H1 (cell line): ENCODE measurements at regions not wholly inside any gene's neighbourhood (a gene's known extent, or its start where the extent isn't known, plus 50 kb on each side); places are given as distances from the start of the nearest gene placed in this dataset.

Experiments
- CTCF ChIA-PET: fragments of 300-600 bp; sonication (Branson Sonifier 250); formaldehyde crosslinking; loops from one replicate; lab custom pipeline; 2021; ENCODE audit not compliant: partially characterized antibody; lab: Charles Lee
- POLR2A ChIA-PET: fragments of 300-600 bp; sonication (Branson Sonifier 250); formaldehyde crosslinking; loops from one replicate; lab custom pipeline; 2021; ENCODE audit warnings: inconsistent platforms; ENCODE audit not compliant: partially characterized antibody; lab: Charles Lee
- DNase-seq, 2 experiments: peaks; one replicate each; pipeline versions ENCODE4 v3.0.0 to v3.0.0-alpha.2; 2010 to 2022; ENCODE audit warnings: low spot score in 2 of 2, low read depth in 1 of 2, mixed read lengths in 1 of 2
- FAIRE-seq: peaks from 2 replicates; lab custom pipeline; 2011; peaks lifted over from hg19 to GRCh38; lab: Jason Lieb, UNC
- H2AFZ ChIP-seq: 2 replicates; pipeline ENCODE4 v1.8.1; 2012; ENCODE audit warnings: low read length, inconsistent platforms
- H2AK5ac ChIP-seq: 2 replicates; pipeline ENCODE4 v1.6.1; 2013; ENCODE audit warnings: low read depth, low read length
- H2BK120ac ChIP-seq: replicated peaks from 2 replicates; pipeline ENCODE3; 2013; ENCODE audit warnings: low read depth, low read length, inconsistent platforms
- H2BK12ac ChIP-seq: 2 replicates; pipeline ENCODE4 v1.6.1; 2013; ENCODE audit warnings: low read depth, low read length
- H2BK15ac ChIP-seq: 2 replicates; pipeline ENCODE4 v1.6.1; 2013; ENCODE audit warnings: low read length
- H2BK20ac ChIP-seq: 2 replicates; pipeline ENCODE4 v1.6.1; 2013; ENCODE audit warnings: low read length
- H2BK5ac ChIP-seq: 2 replicates; pipeline ENCODE4 v1.6.1; 2013; ENCODE audit warnings: low read depth, low read length
- H3K14ac ChIP-seq: 2 replicates; pipeline ENCODE4 v1.6.1; 2013; ENCODE audit warnings: inconsistent platforms; ENCODE audit not compliant: insufficient read length
- H3K18ac ChIP-seq: 2 replicates; pipeline ENCODE4 v1.6.1; 2013; ENCODE audit warnings: low read length; ENCODE audit errors: extremely low read depth
- H3K23ac ChIP-seq: 2 replicates; pipeline ENCODE4 v1.6.1; 2013; ENCODE audit warnings: inconsistent platforms; ENCODE audit not compliant: insufficient read length
- H3K23me2 ChIP-seq: 2 replicates; pipeline ENCODE4 v1.6.1; 2013; ENCODE audit warnings: low read depth, low read length
- H3K27ac ChIP-seq: 2 replicates; pipeline ENCODE4 v1.6.1; 2011; ENCODE audit warnings: low read depth, low read length, inconsistent platforms
- H3K27me3 ChIP-seq, 4 experiments: replicated peaks in 1 of 4; 1 replicate in 1 of 4; 2 replicates in 3 of 4; pipeline versions ENCODE4 v1.6.1 to v1.8.1; 2011 to 2013; ENCODE audit warnings: low read length in 3 of 4, mild to moderate bottlenecking in 3 of 4, inconsistent platforms in 2 of 4, mixed read lengths in 2 of 4, moderate library complexity in 1 of 4; ENCODE audit not compliant: control insufficient read depth in 3 of 4, insufficient read depth in 3 of 4; ENCODE audit errors: extremely low read depth in 1 of 4
- H3K36me3 ChIP-seq, 4 experiments: 2 replicates each; pipeline versions ENCODE4 v1.6.1 to v1.8.1; 2011 to 2013; ENCODE audit warnings: mild to moderate bottlenecking in 4 of 4, low read length in 3 of 4, moderate library complexity in 2 of 4, control low read depth in 1 of 4, inconsistent platforms in 1 of 4; ENCODE audit not compliant: insufficient read depth in 4 of 4, control insufficient read depth in 2 of 4
- H3K4ac ChIP-seq: replicated peaks from 2 replicates; pipeline ENCODE3; 2013; ENCODE audit warnings: low read length, low read depth, mixed read lengths, inconsistent platforms; ENCODE audit not compliant: insufficient read length
- H3K4me1 ChIP-seq, 4 experiments: replicated peaks in 1 of 4; 1 replicate in 1 of 4; 2 replicates in 3 of 4; pipeline versions ENCODE4 v1.6.1 to v1.8.1; 2011 to 2013; ENCODE audit warnings: low read length in 3 of 4, inconsistent platforms in 2 of 4, mixed read lengths in 1 of 4; ENCODE audit not compliant: insufficient read depth in 4 of 4, control insufficient read depth in 3 of 4
- H3K4me2 ChIP-seq, 2 experiments: 2 replicates each; pipeline versions ENCODE4 v1.6.1 to v1.8.1; 2011 to 2013; ENCODE audit warnings: low read depth in 2 of 2, low read length in 2 of 2, control low read depth in 1 of 2, inconsistent platforms in 1 of 2, mild to moderate bottlenecking in 1 of 2; ENCODE audit not compliant: insufficient read depth in 1 of 2
- H3K4me3 ChIP-seq, 4 experiments: fragments of 200-600, 300-600 bp in 1 of 4; sonication (generic), shearing (Covaris generic), sonication (Bioruptor Twin) in 1 of 4; 2 replicates each; pipeline versions ENCODE4 v1.5.1 to v1.8.1; 2011 to 2016; ENCODE audit warnings: low read length in 4 of 4, low read depth in 3 of 4, control low read depth in 2 of 4, inconsistent platforms in 2 of 4, mild to moderate bottlenecking in 2 of 4, mixed read lengths in 1 of 4, moderate library complexity in 1 of 4; ENCODE audit not compliant: insufficient read depth in 2 of 4; ENCODE audit errors: extremely low read depth in 1 of 4
- H3K56ac ChIP-seq: replicated peaks from 2 replicates; pipeline ENCODE3; 2013; ENCODE audit warnings: low read depth, mild to moderate bottlenecking, mixed read lengths, low read length, inconsistent platforms; ENCODE audit not compliant: insufficient read length
- H3K79me1 ChIP-seq: 2 replicates; pipeline ENCODE4 v1.6.1; 2013; ENCODE audit warnings: low read depth, low read length, control low read depth
- H3K79me2 ChIP-seq, 2 experiments: 2 replicates each; pipeline versions ENCODE4 v1.6.1 to v1.8.1; 2012 to 2013; ENCODE audit warnings: low read length in 2 of 2, mild to moderate bottlenecking in 2 of 2, inconsistent platforms in 1 of 2; ENCODE audit not compliant: insufficient read depth in 2 of 2, control insufficient read depth in 1 of 2
- H3K9ac ChIP-seq, 4 experiments: replicated peaks in 1 of 4; 1 replicate in 1 of 4; 2 replicates in 3 of 4; pipeline versions ENCODE4 v1.6.1 to v1.8.1; 2011 to 2013; ENCODE audit warnings: low read depth in 3 of 4, low read length in 3 of 4, control low read depth in 2 of 4, mild to moderate bottlenecking in 2 of 4, moderate library complexity in 2 of 4, inconsistent platforms in 1 of 4; ENCODE audit errors: extremely low read depth in 1 of 4
- H3K9me3 ChIP-seq, 2 experiments: 2 replicates each; pipeline versions ENCODE4 v1.6.1 to v1.8.1; 2012 to 2013; ENCODE audit warnings: mild to moderate bottlenecking in 2 of 2, moderate library complexity in 2 of 2, control low read depth in 1 of 2, inconsistent platforms in 1 of 2, low read depth in 1 of 2, low read length in 1 of 2, mixed read lengths in 1 of 2; ENCODE audit not compliant: insufficient read depth in 2 of 2
- H4K20me1 ChIP-seq, 2 experiments: replicated peaks in 1 of 2; 2 replicates each; pipeline versions ENCODE3 to v1.8.1; 2011 to 2013; ENCODE audit warnings: inconsistent platforms in 2 of 2, low read length in 2 of 2, mild to moderate bottlenecking in 1 of 2; ENCODE audit not compliant: insufficient read depth in 2 of 2, control insufficient read depth in 1 of 2
- H4K5ac ChIP-seq: 2 replicates; pipeline ENCODE4 v1.6.1; 2013; ENCODE audit warnings: low read length, low read depth, mixed read lengths, inconsistent platforms; ENCODE audit not compliant: insufficient read length
- H4K8ac ChIP-seq: 2 replicates; pipeline ENCODE4 v1.8.0; 2013; ENCODE audit warnings: mild to moderate bottlenecking, moderate library complexity, low read length, inconsistent platforms; ENCODE audit not compliant: insufficient read depth; ENCODE audit errors: extremely low read depth
- H4K91ac ChIP-seq: replicated peaks from 2 replicates; pipeline ENCODE3; 2013; ENCODE audit warnings: low read length, mixed read lengths, inconsistent platforms; ENCODE audit not compliant: insufficient read length
- BACH1 ChIP-seq: IDR thresholded peaks from 2 replicates; pipeline ENCODE4 v1.6.1; 2012; ENCODE audit warnings: low read length, improper control_type of control experiment
- HDAC6 ChIP-seq: IDR thresholded peaks from one replicate; pipeline ENCODE4 v1.7.1; 2012; ENCODE audit warnings: low read depth, mild to moderate bottlenecking, inconsistent platforms, low read length, moderate library complexity
- JUN ChIP-seq: IDR thresholded peaks from 2 replicates; pipeline ENCODE4 v1.6.1; 2011; ENCODE audit warnings: low read depth, mild to moderate bottlenecking, improper control_type of control experiment, low read length
- KDM1A ChIP-seq: fragments of 200-600, 300-600 bp; sonication (generic); IDR thresholded peaks from 2 replicates; pipeline ENCODE4 v1.7.1; 2016; ENCODE audit warnings: mild to moderate bottlenecking, low read length, borderline replicate concordance
- MAFK ChIP-seq: IDR thresholded peaks from 2 replicates; pipeline ENCODE4 v1.6.1; 2012; ENCODE audit warnings: low read depth, mild to moderate bottlenecking, improper control_type of control experiment, low read length
- SIRT6 ChIP-seq: IDR thresholded peaks from one replicate; pipeline ENCODE4 v1.7.1; 2012; ENCODE audit warnings: low read length, inconsistent platforms
- TEAD4 ChIP-seq: IDR thresholded peaks from 2 replicates; pipeline ENCODE4 v1.6.1; 2012; ENCODE audit warnings: low read depth, low read length, inconsistent platforms, mixed read lengths

GRCh38 chr13:80441968-80442367 is 101.0 kb upstream of the SPRY2 start:
- no peak overlapping the region for H3K14ac ChIP-seq
- no peak overlapping the region for H2BK15ac ChIP-seq
- no peak overlapping the region for H4K91ac ChIP-seq
- no peak overlapping the region for H3K27ac ChIP-seq
- H3K9me3 ChIP-seq = no peaks in the 10 kb centered on the region
- CTCF ChIA-PET = no interaction called here
- H4K8ac ChIP-seq = no peak overlapping the region
- H4K5ac ChIP-seq = no peak overlapping the region
- H2AFZ ChIP-seq = no peak overlapping the region
- no peak overlapping the region for H2BK12ac ChIP-seq
- TF ChIP-seq MAFK (no peak), BACH1 (no peak), HDAC6 (no peak), JUN (no peak), SIRT6 (no peak), KDM1A (no peak), TEAD4 (no peak)
- TF ChIP-seq, all 59 proteins: peak for 0
- Histone ChIP-seq H3K4me1 (peaks cover 0 to 3% (median 0%) of the 10 kb centered on the region in 4 experiments; a peak in 1 of 7 replicates), H3K79me1 (no peaks in the 10 kb centered on the region), H3K23ac (no peak overlapping the region), H3K23me2 (peaks cover 2% of the 10 kb centered on the region; the same call in 1 of the 2 replicates), H2BK120ac (no peak overlapping the region), H3K18ac (no peak overlapping the region), H3K79me2 (no peaks in the 10 kb centered on the region), H3K4me2 (no peak overlapping the region), H2BK20ac (no peak overlapping the region), H2BK5ac (no peak overlapping the region), H3K4ac (no peak overlapping the region), H2AK5ac (no peak overlapping the region), H3K56ac (no peak overlapping the region), H3K36me3 (no peaks in the 10 kb centered on the region), H3K4me3 (no peak overlapping the region), H3K9ac (no peak overlapping the region), H4K20me1 (no peaks in the 10 kb centered on the region), H3K27me3 (no peaks in the 10 kb centered on the region)
- DNase-seq (no peak), FAIRE-seq (no peak)
- POLR2A ChIA-PET = no interaction called here
